IMR-90 (cell line): ENCODE measurements at regions not wholly inside any gene's neighbourhood (a gene's known extent, or its start where the extent isn't known, plus 50 kb on each side); places are given as distances from the start of the nearest gene placed in this dataset.

Experiments used
- ATAC-seq: fragments of 200-7000 bp; cut with Tn5 transposase; 2 replicates; pipeline ENCODE4 v1.9.1; 2020; ENCODE audit warnings: low read depth, mild to moderate bottlenecking, moderate library complexity
- BruUV-seq: library from RNA; stranded (reverse); fragments of 400-500 nt; replicated peaks from 2 replicates; lab custom pipeline; 2021; lab: Mats Ljungman, UMichigan
- CTCF ChIA-PET: fragments of 300-600 bp; formaldehyde crosslinking; extraction: SDS; loops from one replicate; lab custom pipeline; 2021; ENCODE audit warnings: antibody characterized with exemption; lab: Yijun Ruan, JAX
- POLR2A ChIA-PET: fragments of 300-600 bp; sonication (Branson Sonifier 250); formaldehyde crosslinking; loops from one replicate; lab custom pipeline; 2022; ENCODE audit warnings: antibody characterized with exemption; ENCODE audit not compliant: unreplicated experiment; lab: Charles Lee
- DNase-seq: peaks from one replicate; pipeline ENCODE4 v3.0.0; 2013
- H2AFZ ChIP-seq: replicated peaks from 2 replicates; pipeline ENCODE3; 2013; ENCODE audit warnings: low read length, mild to moderate bottlenecking; ENCODE audit not compliant: poor library complexity
- H2AK5ac ChIP-seq: 2 replicates; pipeline ENCODE4 v1.6.1; 2013; ENCODE audit warnings: low read depth, low read length, inconsistent platforms
- H2AK9ac ChIP-seq: replicated peaks from 2 replicates; pipeline ENCODE3; 2013; ENCODE audit warnings: mild to moderate bottlenecking, low read depth, low read length, moderate library complexity; ENCODE audit not compliant: poor library complexity
- H2BK120ac ChIP-seq: 2 replicates; pipeline ENCODE4 v1.6.1; 2013; ENCODE audit warnings: low read depth, low read length, inconsistent platforms
- H2BK15ac ChIP-seq: 3 replicates; pipeline ENCODE4 v1.6.1; 2013; ENCODE audit warnings: low read depth, low read length, inconsistent platforms
- H2BK20ac ChIP-seq: 2 replicates; pipeline ENCODE4 v1.6.1; 2013; ENCODE audit warnings: low read depth, mild to moderate bottlenecking, inconsistent platforms, low read length, moderate library complexity
- H2BK5ac ChIP-seq: 2 replicates; pipeline ENCODE4 v1.6.1; 2013; ENCODE audit warnings: mild to moderate bottlenecking, low read depth, low read length, inconsistent platforms; ENCODE audit not compliant: poor library complexity, severe bottlenecking
- H3K14ac ChIP-seq: replicated peaks from 2 replicates; pipeline ENCODE4 v1.6.1; 2013; ENCODE audit warnings: low read depth, low read length, inconsistent platforms
- H3K18ac ChIP-seq: 2 replicates; pipeline ENCODE4 v1.6.1; 2013; ENCODE audit warnings: low read depth, low read length, control low read depth
- H3K23ac ChIP-seq: 2 replicates; pipeline ENCODE4 v1.6.1; 2013; ENCODE audit warnings: low read depth, low read length, inconsistent platforms
- H3K27ac ChIP-seq: 2 replicates; pipeline ENCODE4 v1.5.1; 2013; ENCODE audit warnings: mild to moderate bottlenecking, control low read depth, low read length; ENCODE audit not compliant: insufficient read depth
- H3K27me3 ChIP-seq: 2 replicates; pipeline ENCODE4 v1.6.1; 2013; ENCODE audit warnings: low read length; ENCODE audit not compliant: control insufficient read depth, insufficient read depth
- H3K36me3 ChIP-seq: 2 replicates; pipeline ENCODE4 v1.6.1; 2013; ENCODE audit warnings: low read length, mixed read lengths; ENCODE audit not compliant: control insufficient read depth, insufficient read depth
- H3K4ac ChIP-seq: 2 replicates; pipeline ENCODE4 v1.6.1; 2013; ENCODE audit warnings: low read depth, low read length, inconsistent platforms
- H3K4me1 ChIP-seq: 2 replicates; pipeline ENCODE4 v1.6.1; 2013; ENCODE audit warnings: low read length, mixed read lengths; ENCODE audit not compliant: control insufficient read depth, insufficient read depth
- H3K4me2 ChIP-seq: 2 replicates; pipeline ENCODE4 v1.6.1; 2013; ENCODE audit warnings: low read depth, mild to moderate bottlenecking, control low read depth, low read length, moderate library complexity
- H3K4me3 ChIP-seq: 2 replicates; pipeline ENCODE4 v1.5.1; 2013; ENCODE audit warnings: low read depth, mild to moderate bottlenecking, control low read depth, low read length, moderate library complexity; ENCODE audit not compliant: insufficient read depth
- H3K56ac ChIP-seq: 2 replicates; pipeline ENCODE4 v1.6.1; 2013; ENCODE audit warnings: low read length, inconsistent platforms; ENCODE audit not compliant: insufficient read depth; ENCODE audit errors: extremely low read depth
- H3K79me1 ChIP-seq, 2 experiments: 2 replicates each; pipeline ENCODE4 v1.6.1; 2013; ENCODE audit warnings: low read length in 2 of 2, inconsistent platforms in 1 of 2, low read depth in 1 of 2
- H3K9ac ChIP-seq: 2 replicates; pipeline ENCODE4 v1.6.1; 2013; ENCODE audit warnings: low read depth, low read length, control low read depth
- H3K9me1 ChIP-seq: 2 replicates; pipeline ENCODE4 v1.6.1; 2013; ENCODE audit warnings: low read length, inconsistent platforms; ENCODE audit not compliant: insufficient read depth
- H3K9me3 ChIP-seq: 2 replicates; pipeline ENCODE4 v1.6.1; 2013; ENCODE audit warnings: low read length; ENCODE audit not compliant: control insufficient read depth, insufficient read depth
- H4K20me1 ChIP-seq: 2 replicates; pipeline ENCODE4 v1.6.1; 2013; ENCODE audit warnings: low read length, inconsistent platforms; ENCODE audit not compliant: insufficient read depth
- H4K5ac ChIP-seq: 2 replicates; pipeline ENCODE4 v1.6.1; 2013; ENCODE audit warnings: mild to moderate bottlenecking, low read depth, low read length, control low read depth
- H4K8ac ChIP-seq, 2 experiments: 2 replicates each; pipeline ENCODE4 v1.6.1; 2013; ENCODE audit warnings: low read depth in 2 of 2, low read length in 2 of 2, control low read depth in 1 of 2, inconsistent platforms in 1 of 2
- H4K91ac ChIP-seq: 2 replicates; pipeline ENCODE4 v1.6.1; 2013; ENCODE audit warnings: low read depth, low read length, inconsistent platforms; ENCODE audit not compliant: insufficient read depth
- BHLHE40 ChIP-seq: fragments of 150-350 bp; IDR thresholded peaks from 2 replicates; pipeline ENCODE4 v1.6.1; 2016; ENCODE audit warnings: mild to moderate bottlenecking, low read depth, low read length
- CTCF ChIP-seq: conservative IDR thresholded peaks from 2 replicates; pipeline ENCODE4 v1.5.1; 2012; ENCODE audit warnings: mild to moderate bottlenecking, low read depth, low read length, improper control_type of control experiment
- ELK1 ChIP-seq: fragments of 150-350 bp; IDR thresholded peaks from 2 replicates; pipeline ENCODE4 v1.6.1; 2016; ENCODE audit warnings: low read depth, mild to moderate bottlenecking, low read length, moderate library complexity, borderline replicate concordance
- MAFK ChIP-seq: IDR thresholded peaks from 2 replicates; pipeline ENCODE4 v1.6.1; 2012; ENCODE audit warnings: low read depth, low read length, improper control_type of control experiment
- MAZ ChIP-seq: IDR thresholded peaks from 2 replicates; pipeline ENCODE4 v1.6.1; 2012; ENCODE audit warnings: low read depth, mild to moderate bottlenecking, low read length, improper control_type of control experiment, moderate library complexity, borderline replicate concordance
- dilution Hi-C: fragments of 300-500 bp; cut with HindIII; formaldehyde crosslinking; loops from one replicate; pipeline ENCODE4 v1.14.3; 2018; ENCODE audit warnings: low sequenced_read_pairs; ENCODE audit not compliant: unreplicated experiment
- in situ Hi-C: fragments of 300-500 bp; cut with MboI; formaldehyde crosslinking; loops from 3 replicates; pipeline ENCODE4 v1.14.3; 2019; ENCODE audit warnings: low sequenced_read_pairs, inconsistent platforms, mixed read lengths
- intact Hi-C: fragments of 100-400 bp; cut with micrococcal nuclease; formaldehyde crosslinking; loops from 2 replicates; pipeline ENCODE4 v1.10.0; 2022

GRCh38 chr1:78277253-78277652 is 213.5 kb upstream of the PTGFR start:
- DNase-seq (peak; percentile 85), ATAC-seq (peak; percentile 33)
- intact Hi-C loops, result loop anchor here (10.0 kb wide), 1 partner anchor 58 kb away; no protein-coding TSS in a partner anchor
- H3K4me2 ChIP-seq, result peak overlapping the region; percentile 28; the same call in 1 of the 2 replicates
- ChIA-PET POLR2A (no interaction called here), CTCF (interaction anchor here (0.7 kb wide), 1 partner anchor 133 kb away, joined by 3 read pairs; no protein-coding TSS in a partner anchor)
- dilution Hi-C loops, result no loop called here
- peak overlapping the region; percentile 95 for H3K4ac ChIP-seq
- H3K4me1 ChIP-seq, result peaks cover 23% of the 10 kb centered on the region; the same call in 1 of the 2 replicates
- H3K9ac ChIP-seq, result no peak overlapping the region
- no peak overlapping the region for H3K4me3 ChIP-seq
- peak overlapping the region; percentile 91 for H2BK20ac ChIP-seq
- H3K27ac ChIP-seq, result peak overlapping the region; percentile 43
- H2AFZ ChIP-seq, result peak overlapping the region; percentile 67
- BruUV-seq, result no TSS peak
- no peaks in the 10 kb centered on the region for H3K27me3 ChIP-seq
- peak overlapping the region; percentile 92 for H4K91ac ChIP-seq
- peak overlapping the region; percentile 59; the same call in 1 of the 2 replicates for H3K56ac ChIP-seq
- peak overlapping the region; percentile 82 for H2AK9ac ChIP-seq
- no peaks in the 10 kb centered on the region for H3K79me1 ChIP-seq
- peak overlapping the region; percentile 97 for H2BK120ac ChIP-seq
- peak overlapping the region; percentile 92; the same call in 1 of the 2 replicates for H3K18ac ChIP-seq
- peak overlapping the region; percentile 73 to 89 for H4K8ac ChIP-seq
- no peaks in the 10 kb centered on the region for H4K20me1 ChIP-seq
- H2BK15ac ChIP-seq, result peak overlapping the region; percentile 96
- H4K5ac ChIP-seq, result peak overlapping the region; percentile 95
- peak overlapping the region; percentile 96 for H3K23ac ChIP-seq
- no peaks in the 10 kb centered on the region for H3K9me3 ChIP-seq
- H2BK5ac ChIP-seq, result peak overlapping the region; percentile 98
- H3K9me1 ChIP-seq, result peaks cover 17% of the 10 kb centered on the region
- H3K14ac ChIP-seq, result peak overlapping the region; percentile 87
- TF ChIP-seq ELK1 (no peak), CTCF (no peak), MAZ (no peak), MAFK (no peak), BHLHE40 (no peak)
- H3K36me3 ChIP-seq, result no peaks in the 10 kb centered on the region
- peak overlapping the region; percentile 92 for H2AK5ac ChIP-seq
- in situ Hi-C loops, result no loop called here
